GM20000 (cell line): ENCODE measurements at regions not wholly inside any gene's neighbourhood (a gene's known extent, or its start where the extent isn't known, plus 50 kb on each side); places are given as distances from the start of the nearest gene placed in this dataset.

ENCODE experiments used
- DNase-seq: peaks from one replicate; pipeline ENCODE4 v3.0.0; 2012; ENCODE audit warnings: low spot score
- CTCF ChIP-seq: IDR thresholded peaks from 2 replicates; pipeline ENCODE4 v1.5.1; 2012; ENCODE audit warnings: mild to moderate bottlenecking, control low read depth; ENCODE audit errors: extremely low read depth, missing control alignments

DNA sequence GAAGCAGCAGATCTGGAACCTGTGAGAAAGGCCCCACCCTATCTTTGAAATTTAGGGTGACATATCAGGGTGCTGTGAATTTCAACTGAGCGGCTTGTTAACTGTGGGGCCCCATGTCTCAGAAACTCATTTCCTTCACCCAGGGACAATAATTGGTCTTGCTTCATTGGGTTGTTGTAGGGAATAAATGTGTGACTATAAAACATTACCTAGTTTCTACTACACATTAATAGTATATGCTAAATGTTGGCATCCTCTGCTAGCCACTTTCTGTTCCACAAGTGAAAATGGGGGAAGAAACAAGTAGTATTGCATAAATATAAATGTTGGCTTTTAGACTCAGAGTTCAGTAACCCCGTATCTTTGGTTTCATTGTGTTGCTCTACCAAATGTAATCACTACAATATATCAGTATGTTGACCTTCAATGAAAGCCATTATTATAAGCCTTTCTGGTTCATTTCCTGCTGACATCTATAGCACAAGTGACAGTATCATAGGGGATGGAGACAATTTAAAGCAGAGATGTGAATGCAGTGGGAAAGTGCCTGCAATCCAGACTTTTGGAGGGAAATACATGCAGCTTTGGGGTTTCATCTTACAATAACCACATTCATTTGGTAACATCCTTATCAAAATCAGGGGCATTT, 905.5 kb upstream of the RAG2 start:
- TF ChIP-seq CTCF: no peak
- DNase-seq: no peak

- DNase-seq: peak; percentile 3
- no peak for TF ChIP-seq CTCF
These were observed 904.2 kb upstream of the RAG2 start for GRCh38 chr11:37502202-37502601.

- TF ChIP-seq CTCF: no peak
- DNase-seq: no peak
These were observed 902.4 kb upstream of the RAG2 start for GRCh38 chr11:37500425-37500824.

DNA sequence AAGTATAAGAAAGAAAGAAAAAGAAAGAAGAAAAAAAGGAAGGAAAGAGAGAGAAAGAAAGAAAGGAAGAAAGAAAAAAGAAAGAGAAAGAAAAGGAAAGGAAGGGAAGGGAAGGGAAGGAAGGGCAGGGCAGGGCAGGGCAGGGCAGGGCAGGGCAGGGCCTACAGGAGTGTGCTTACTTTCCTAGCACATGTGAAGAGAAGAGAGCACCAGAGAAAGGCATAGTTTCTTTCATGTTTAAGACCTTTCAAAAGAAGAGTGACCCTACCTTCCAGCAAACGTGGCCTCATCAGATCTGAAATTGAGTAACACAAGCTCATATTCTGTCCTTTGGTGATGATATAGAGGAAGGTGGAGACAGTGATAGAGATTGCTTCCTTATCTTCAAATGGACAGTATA, 899.3 kb upstream of the RAG2 start:
- TF ChIP-seq CTCF: no peak
- DNase-seq: no peak

DNA sequence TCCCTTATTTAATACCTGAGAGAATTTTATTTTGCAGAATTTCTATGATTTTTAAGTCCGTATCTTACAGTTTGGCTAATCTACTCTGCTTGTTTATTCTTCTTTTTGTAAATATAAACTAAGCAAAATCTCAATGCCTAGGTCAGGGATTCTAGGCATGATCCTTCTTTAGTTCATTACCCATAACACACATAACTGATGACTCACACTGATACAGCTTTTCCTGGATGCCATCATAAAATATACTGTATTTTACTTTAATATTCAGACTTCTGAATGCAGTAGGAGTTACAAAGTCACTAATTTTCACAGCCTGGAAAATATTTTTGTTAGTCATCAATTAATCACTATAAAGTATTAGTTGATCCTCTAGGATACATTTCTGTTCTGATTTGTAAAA, 898.2 kb upstream of the RAG2 start:
- TF ChIP-seq CTCF: no peak
- no peak for DNase-seq

DNA sequence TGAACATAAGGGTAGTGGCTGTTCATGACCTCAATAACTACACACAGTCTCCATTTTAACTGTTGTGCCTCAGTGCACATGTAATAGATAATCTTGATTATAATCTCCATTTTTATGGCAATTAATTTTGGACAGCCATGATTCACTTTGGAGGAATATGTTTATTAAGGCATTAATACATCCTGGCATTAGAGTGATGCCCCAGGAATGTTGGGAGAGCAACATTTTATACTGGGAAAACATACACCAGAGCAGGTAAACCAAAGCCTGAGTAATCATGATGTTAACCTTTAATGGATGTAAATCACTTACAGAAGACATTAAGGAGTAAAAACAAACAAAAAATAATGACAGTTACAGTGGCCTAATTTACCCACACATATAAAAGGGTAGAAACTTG, 886.3 kb upstream of the RAG2 start:
- no peak for DNase-seq
- no peak for TF ChIP-seq CTCF

- TF ChIP-seq CTCF: no peak
- no peak for DNase-seq
These were observed 885.7 kb upstream of the RAG2 start for GRCh38 chr11:37483761-37484160.
